Loucy (cell line): ENCODE measurements at regions not wholly inside any gene's neighbourhood (a gene's known extent, or its start where the extent isn't known, plus 50 kb on each side); places are given as distances from the start of the nearest gene placed in this dataset.

Experiments
- H2AFZ ChIP-seq: fragments of 200-600 bp; sonication (generic); 2 replicates; pipeline ENCODE4 v1.6.0; 2016; ENCODE audit warnings: antibody characterized with exemption, mild to moderate bottlenecking, low read length, moderate library complexity
- H3F3A ChIP-seq: fragments of 200-600 bp; 2 replicates; pipeline ENCODE4 v1.6.0; 2016; ENCODE audit warnings: antibody characterized with exemption, low read depth, mild to moderate bottlenecking
- H3K27me3 ChIP-seq: fragments of 200-600 bp; sonication (generic); 2 replicates; pipeline ENCODE4 v1.6.1; 2014; ENCODE audit warnings: low read length, mild to moderate bottlenecking; ENCODE audit not compliant: insufficient read depth, poor library complexity, severe bottlenecking
- H3K36me3 ChIP-seq: fragments of 200-600 bp; sonication (generic); 2 replicates; pipeline ENCODE4 v1.6.1; 2016; ENCODE audit warnings: low read length; ENCODE audit not compliant: insufficient read depth
- H3K4me1 ChIP-seq: fragments of 200-600 bp; sonication (generic); 2 replicates; pipeline ENCODE4 v1.5.1; 2014; ENCODE audit warnings: low read length, mild to moderate bottlenecking; ENCODE audit not compliant: insufficient read depth, poor library complexity, severe bottlenecking
- H3K4me2 ChIP-seq: fragments of 200-600 bp; sonication (generic); 2 replicates; pipeline ENCODE4 v1.6.0; 2014; ENCODE audit warnings: antibody characterized with exemption, low read length, low read depth, mild to moderate bottlenecking; ENCODE audit not compliant: poor library complexity, severe bottlenecking
- H3K4me3 ChIP-seq: fragments of 200-600 bp; sonication (generic); 2 replicates; pipeline ENCODE4 v1.5.1; 2014; ENCODE audit warnings: low read length, mild to moderate bottlenecking, mixed read lengths; ENCODE audit not compliant: poor library complexity, severe bottlenecking
- H3K79me2 ChIP-seq: fragments of 200-600 bp; sonication (generic); 2 replicates; pipeline ENCODE4 v1.6.1; 2014; ENCODE audit warnings: low read length; ENCODE audit not compliant: insufficient read depth
- H3K9ac ChIP-seq: fragments of 200-600 bp; sonication (generic); 2 replicates; pipeline ENCODE4 v1.6.0; 2014; ENCODE audit warnings: mild to moderate bottlenecking, low read depth, low read length, moderate library complexity; ENCODE audit not compliant: poor library complexity, severe bottlenecking
- H3K9me2 ChIP-seq: fragments of 200-600 bp; sonication (generic); replicated peaks from 2 replicates; pipeline ENCODE4 v1.6.1; 2016; ENCODE audit warnings: low read depth, low read length, mixed read lengths
- H3K9me3 ChIP-seq: fragments of 200-600 bp; sonication (generic); 2 replicates; pipeline ENCODE4 v1.6.1; 2014; ENCODE audit warnings: mild to moderate bottlenecking, antibody characterized with exemption, low read length, low read depth; ENCODE audit not compliant: insufficient read depth
- H4K20me1 ChIP-seq: fragments of 200-600 bp; sonication (generic); 2 replicates; pipeline ENCODE4 v1.6.0; 2014; ENCODE audit warnings: antibody characterized with exemption, low read length, mild to moderate bottlenecking; ENCODE audit not compliant: insufficient read depth, poor library complexity, severe bottlenecking
- EZH2phosphoT487 ChIP-seq: fragments of 200-600 bp; IDR thresholded peaks from 2 replicates; pipeline ENCODE4 v1.6.1; 2018; ENCODE audit warnings: antibody characterized with exemption, mild to moderate bottlenecking, moderate library complexity, borderline replicate concordance
- TF ChIP-seq, protein P1 (sequence below): fragments of 200-600 bp; sonication (generic); conservative IDR thresholded peaks from 2 replicates; pipeline ENCODE4 v1.5.1; 2014; ENCODE audit warnings: mild to moderate bottlenecking, antibody characterized with exemption, low read length

DNA sequence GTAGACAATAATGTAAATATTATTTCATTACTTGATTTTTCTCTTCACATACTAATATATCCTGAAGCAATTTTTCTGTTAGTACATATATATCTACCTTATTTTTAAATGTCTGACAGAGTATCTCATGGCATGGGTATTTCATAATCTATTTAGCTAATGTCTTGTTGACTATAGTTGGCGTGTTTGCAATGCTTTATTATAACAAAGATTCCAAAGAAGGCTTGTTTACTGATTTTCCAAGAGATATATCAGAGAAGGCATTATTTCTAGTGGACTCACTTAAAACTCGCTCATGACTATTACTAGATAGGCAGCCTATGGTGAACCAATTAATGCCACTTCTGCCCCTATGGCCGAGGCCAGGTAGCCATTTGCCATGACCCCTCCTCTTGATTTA, 152.4 kb upstream of the RORA start:
- no peaks in the 10 kb centered on the region for H3K79me2 ChIP-seq
- TF ChIP-seq, protein P1, sequence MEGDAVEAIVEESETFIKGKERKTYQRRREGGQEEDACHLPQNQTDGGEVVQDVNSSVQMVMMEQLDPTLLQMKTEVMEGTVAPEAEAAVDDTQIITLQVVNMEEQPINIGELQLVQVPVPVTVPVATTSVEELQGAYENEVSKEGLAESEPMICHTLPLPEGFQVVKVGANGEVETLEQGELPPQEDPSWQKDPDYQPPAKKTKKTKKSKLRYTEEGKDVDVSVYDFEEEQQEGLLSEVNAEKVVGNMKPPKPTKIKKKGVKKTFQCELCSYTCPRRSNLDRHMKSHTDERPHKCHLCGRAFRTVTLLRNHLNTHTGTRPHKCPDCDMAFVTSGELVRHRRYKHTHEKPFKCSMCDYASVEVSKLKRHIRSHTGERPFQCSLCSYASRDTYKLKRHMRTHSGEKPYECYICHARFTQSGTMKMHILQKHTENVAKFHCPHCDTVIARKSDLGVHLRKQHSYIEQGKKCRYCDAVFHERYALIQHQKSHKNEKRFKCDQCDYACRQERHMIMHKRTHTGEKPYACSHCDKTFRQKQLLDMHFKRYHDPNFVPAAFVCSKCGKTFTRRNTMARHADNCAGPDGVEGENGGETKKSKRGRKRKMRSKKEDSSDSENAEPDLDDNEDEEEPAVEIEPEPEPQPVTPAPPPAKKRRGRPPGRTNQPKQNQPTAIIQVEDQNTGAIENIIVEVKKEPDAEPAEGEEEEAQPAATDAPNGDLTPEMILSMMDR: no peak
- no peak for TF ChIP-seq EZH2phosphoT487
- no peaks in the 10 kb centered on the region for H3K4me1 ChIP-seq
- no peaks in the 10 kb centered on the region for H3K36me3 ChIP-seq
- no peaks in the 10 kb centered on the region for H3K9me3 ChIP-seq
- no peak overlapping the region for H2AFZ ChIP-seq
- no peak overlapping the region for H3K4me3 ChIP-seq
- no peaks in the 10 kb centered on the region for H4K20me1 ChIP-seq
- no peak overlapping the region for H3K4me2 ChIP-seq
- H3K9ac ChIP-seq: no peak overlapping the region
- H3F3A ChIP-seq: no peaks in the 10 kb centered on the region
- no peaks in the 10 kb centered on the region for H3K9me2 ChIP-seq
- peaks cover 2% of the 10 kb centered on the region for H3K27me3 ChIP-seq

DNA sequence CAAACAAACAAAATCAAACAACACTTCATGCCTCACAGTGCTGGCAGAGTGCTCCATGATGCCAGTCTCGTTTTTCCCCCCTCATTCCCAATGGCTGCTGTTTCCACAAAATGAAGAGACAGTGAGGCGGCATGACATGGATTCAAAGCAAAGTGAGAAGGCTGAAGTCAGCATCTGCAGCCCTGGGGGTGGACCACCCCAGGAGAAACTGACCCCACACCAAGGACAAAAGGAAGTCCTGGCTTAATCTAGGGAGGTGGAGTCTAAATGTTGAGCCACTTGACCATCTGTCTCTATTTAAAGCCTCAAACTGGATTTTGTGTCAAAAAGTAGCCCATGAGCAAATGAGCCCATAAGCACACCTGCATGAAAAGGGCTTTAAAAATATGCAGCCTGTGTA, 151.2 kb upstream of the RORA start:
- Histone ChIP-seq H3K79me2 (no peaks in the 10 kb centered on the region), H3K9me2 (no peaks in the 10 kb centered on the region), H3K27me3 (no peaks in the 10 kb centered on the region), H3K4me2 (no peak overlapping the region), H4K20me1 (no peaks in the 10 kb centered on the region), H3K9me3 (no peaks in the 10 kb centered on the region), H2AFZ (no peak overlapping the region), H3F3A (no peaks in the 10 kb centered on the region), H3K9ac (no peak overlapping the region), H3K4me1 (no peaks in the 10 kb centered on the region), H3K36me3 (no peaks in the 10 kb centered on the region), H3K4me3 (no peak overlapping the region)
- TF ChIP-seq, protein P1: no peak
- no peak for TF ChIP-seq EZH2phosphoT487

DNA sequence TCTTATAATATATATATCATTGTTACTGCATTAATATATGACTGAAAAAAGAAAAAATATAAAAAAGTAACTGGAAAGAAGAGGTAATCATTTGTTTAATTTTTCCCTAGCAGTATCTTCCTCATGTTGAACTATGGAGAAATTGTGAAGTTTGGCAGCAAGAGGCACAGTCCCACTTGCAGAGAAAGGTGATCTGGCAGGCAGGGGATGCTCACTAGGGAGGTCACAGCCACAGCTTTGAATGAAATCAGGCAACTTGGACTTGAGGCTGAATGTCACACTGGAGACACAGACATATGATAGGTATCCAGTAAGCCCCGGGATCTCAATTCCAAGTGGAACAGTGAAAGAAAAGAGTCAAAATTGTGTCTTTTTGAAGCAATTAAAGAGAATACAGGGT, 149.9 kb upstream of the RORA start:
- no peak overlapping the region for H3K4me3 ChIP-seq
- no peaks in the 10 kb centered on the region for H3F3A ChIP-seq
- no peaks in the 10 kb centered on the region for H3K27me3 ChIP-seq
- no peaks in the 10 kb centered on the region for H3K36me3 ChIP-seq
- H3K9me3 ChIP-seq: no peaks in the 10 kb centered on the region
- no peaks in the 10 kb centered on the region for H4K20me1 ChIP-seq
- H3K4me1 ChIP-seq: no peaks in the 10 kb centered on the region
- H2AFZ ChIP-seq: no peak overlapping the region
- H3K79me2 ChIP-seq: no peaks in the 10 kb centered on the region
- H3K4me2 ChIP-seq: no peak overlapping the region
- no peaks in the 10 kb centered on the region for H3K9me2 ChIP-seq
- TF ChIP-seq, protein P1: no peak
- TF ChIP-seq EZH2phosphoT487: no peak
- no peak overlapping the region for H3K9ac ChIP-seq
